ENCODE measurements at regions not wholly inside any gene's neighbourhood (a gene's known extent, or its start where the extent isn't known, plus 50 kb on each side); places are given as distances from the start of the nearest gene placed in this dataset.

DNA sequence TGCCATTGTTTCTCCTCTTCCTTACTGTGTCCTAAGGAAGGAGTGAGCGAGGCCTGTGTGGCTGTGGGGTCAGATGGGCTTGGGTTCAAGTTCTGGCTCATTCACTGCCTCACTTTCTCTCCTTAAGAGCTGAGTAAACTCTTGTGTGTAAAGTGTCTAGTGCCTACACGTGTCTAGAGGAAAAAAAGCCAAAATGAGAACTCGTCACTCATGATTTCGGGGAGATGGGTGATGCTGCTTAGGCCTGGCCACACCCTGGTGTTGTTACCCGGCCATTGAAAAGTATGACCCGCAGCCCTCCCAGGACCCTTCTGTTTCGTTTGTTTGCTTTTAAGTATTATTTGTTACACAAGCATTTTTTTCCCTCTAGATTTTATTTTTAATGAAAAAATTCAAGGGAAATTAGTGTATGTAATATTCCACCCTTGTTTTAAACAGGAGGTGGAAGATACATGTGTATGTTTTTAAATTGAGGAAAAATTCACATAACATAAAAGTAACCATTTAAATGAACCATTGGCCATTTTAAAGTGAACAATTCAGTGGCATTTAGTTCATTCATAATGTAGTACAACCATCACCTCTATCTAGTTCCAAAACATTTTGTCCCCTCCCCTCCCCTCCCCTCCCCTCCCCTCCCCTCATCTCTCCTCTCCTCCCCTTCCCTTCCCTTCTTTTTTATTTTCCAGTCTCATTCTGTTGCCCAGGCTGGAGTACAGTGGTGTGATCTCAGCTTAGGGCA, 71.0 kb downstream of the CEBPB start:
- no peak for TF ChIP-seq EZH2 (IDR thresholded peaks at IDR 0.05; ENCODE audit: low read length)
- TF ChIP-seq, protein P1, sequence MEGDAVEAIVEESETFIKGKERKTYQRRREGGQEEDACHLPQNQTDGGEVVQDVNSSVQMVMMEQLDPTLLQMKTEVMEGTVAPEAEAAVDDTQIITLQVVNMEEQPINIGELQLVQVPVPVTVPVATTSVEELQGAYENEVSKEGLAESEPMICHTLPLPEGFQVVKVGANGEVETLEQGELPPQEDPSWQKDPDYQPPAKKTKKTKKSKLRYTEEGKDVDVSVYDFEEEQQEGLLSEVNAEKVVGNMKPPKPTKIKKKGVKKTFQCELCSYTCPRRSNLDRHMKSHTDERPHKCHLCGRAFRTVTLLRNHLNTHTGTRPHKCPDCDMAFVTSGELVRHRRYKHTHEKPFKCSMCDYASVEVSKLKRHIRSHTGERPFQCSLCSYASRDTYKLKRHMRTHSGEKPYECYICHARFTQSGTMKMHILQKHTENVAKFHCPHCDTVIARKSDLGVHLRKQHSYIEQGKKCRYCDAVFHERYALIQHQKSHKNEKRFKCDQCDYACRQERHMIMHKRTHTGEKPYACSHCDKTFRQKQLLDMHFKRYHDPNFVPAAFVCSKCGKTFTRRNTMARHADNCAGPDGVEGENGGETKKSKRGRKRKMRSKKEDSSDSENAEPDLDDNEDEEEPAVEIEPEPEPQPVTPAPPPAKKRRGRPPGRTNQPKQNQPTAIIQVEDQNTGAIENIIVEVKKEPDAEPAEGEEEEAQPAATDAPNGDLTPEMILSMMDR (optimal IDR thresholded peaks at IDR 0.05 in 1 of 3, IDR thresholded peaks at IDR 0.05 in 1 of 3, conservative IDR thresholded peaks at IDR 0.05 in 1 of 3; ENCODE audit: extremely low read depth in 1 of 3, insufficient read depth in 2 of 3, low read length in 3 of 3) = no peak

All from keratinocyte (primary cell).